Right cardiac atrium (tissue), 5 donors: ENCODE measurements at regions not wholly inside any gene's neighbourhood (a gene's known extent, or its start where the extent isn't known, plus 50 kb on each side); places are given as distances from the start of the nearest gene placed in this dataset.
A peak's percentile ranks its signal among the peaks of the same experiment; 100 is the strongest.

Source experiments
- ATAC-seq, 2 donors: fragments of 200-7000 bp; cut with Tn5 transposase; one replicate each; pipeline versions ENCODE4 v1.8.0 to v1.9.1; 2020; ENCODE audit warnings: moderate library complexity in 2 of 2, mild to moderate bottlenecking in 1 of 2
- DNase-seq, 3 donors: peaks; one replicate each; pipeline ENCODE4 v3.0.0-alpha.2; 2020
- H3K27ac ChIP-seq: one replicate; pipeline ENCODE4 v1.5.1; 2013; ENCODE audit warnings: mild to moderate bottlenecking, low read length, control low read depth, moderate library complexity
- H3K27me3 ChIP-seq: one replicate; pipeline ENCODE4 v1.6.1; 2013; ENCODE audit not compliant: control insufficient read depth, insufficient read depth
- H3K4me1 ChIP-seq: one replicate; pipeline ENCODE4 v1.6.1; 2013; ENCODE audit warnings: low read length; ENCODE audit not compliant: control insufficient read depth, insufficient read depth
- H3K4me3 ChIP-seq: one replicate; pipeline ENCODE4 v1.5.1; 2013; ENCODE audit warnings: low read length, control low read depth
- H3K9me3 ChIP-seq: one replicate; pipeline ENCODE4 v1.6.1; 2013; ENCODE audit warnings: low read length; ENCODE audit not compliant: control insufficient read depth
- WGBS: extraction: QIAGEN DNeasy Blood & Tissue Kit; methylation state at CpG from one replicate; pipeline ENCODE4 v1.1.7; 2013; 5-methylcytosine and 5-hydroxymethylcytosine counted together
- intact Hi-C, 4 donors: fragments of 100-400 bp; cut with DNase I; formaldehyde crosslinking; loops; one replicate each; pipeline versions ENCODE4 v1.11.0 to v1.14.0; 2022 to 2023
- donor health status: healthy with polysubstance abuse.
- donor health status: DM: no; HTN: yes; CAD: no.
- donor health status: DM: no; HTN: no; CAD: no.
- donor health status: DM: no; HTN: yes; CAD: no; lungs with severe emphysema.
- donor health status: DM: yes; HTN: yes; CAD: no.

DNA sequence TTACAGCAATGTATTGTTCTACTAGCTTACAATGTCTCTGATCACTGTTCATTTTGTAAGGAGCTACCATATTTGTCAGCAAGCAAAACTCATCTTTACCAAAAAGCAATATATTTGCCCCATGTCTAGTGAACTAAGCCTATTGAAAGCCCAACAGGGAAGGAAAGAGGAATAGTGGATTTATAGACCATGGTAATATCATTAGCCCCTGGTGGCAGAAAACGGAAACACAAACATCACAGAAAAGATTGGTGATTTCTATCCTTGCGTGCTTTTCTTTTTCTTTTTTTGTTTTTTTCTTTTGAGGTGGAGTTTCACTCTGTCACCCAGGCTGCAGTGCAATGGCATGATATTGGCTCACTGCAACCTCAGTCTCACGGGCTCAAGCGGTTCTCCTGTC is 1562.4 kb upstream of the TMEM132C start:
- Histone ChIP-seq H3K27ac (no peak overlapping the region), H3K4me1 (peaks cover 1% of the 10 kb centered on the region), H3K9me3 (no peaks in the 10 kb centered on the region), H3K4me3 (no peak overlapping the region), H3K27me3 (no peaks in the 10 kb centered on the region)
- 66% methylated on average over 4 of the region's 4 CpGs for WGBS
- intact Hi-C loops, result no loop called here
- ATAC-seq, result no peak
- DNase-seq, result no peak

DNA sequence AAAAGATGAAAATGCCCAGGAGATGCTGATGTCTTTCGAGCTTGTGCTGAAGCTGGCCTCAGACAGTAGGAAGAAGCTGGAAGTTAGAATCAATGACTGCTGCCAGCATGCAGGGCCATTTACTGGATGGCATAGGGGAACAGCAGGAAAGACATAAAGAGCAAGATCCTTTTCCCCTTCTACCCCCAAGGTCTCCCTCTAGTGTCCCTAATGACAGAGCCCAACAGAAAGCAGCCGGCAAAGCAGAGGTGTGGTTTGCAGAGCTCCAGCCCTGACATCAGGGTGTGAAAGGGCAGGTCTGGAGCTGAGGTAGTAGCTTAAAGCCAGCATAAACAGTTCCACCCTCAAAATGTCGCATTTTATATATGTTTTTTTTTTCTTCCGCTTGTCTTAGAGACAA is 1560.7 kb upstream of the TMEM132C start:
- intact Hi-C loops, result no loop called here
- H3K27me3 ChIP-seq, result no peaks in the 10 kb centered on the region
- H3K9me3 ChIP-seq, result no peaks in the 10 kb centered on the region
- no peak for ATAC-seq
- DNase-seq, result no peak
- no peak overlapping the region for H3K27ac ChIP-seq
- no peak overlapping the region for H3K4me3 ChIP-seq
- peaks cover 1% of the 10 kb centered on the region for H3K4me1 ChIP-seq
- WGBS, result 23% methylated on average over 4 of the region's 4 CpGs

DNA sequence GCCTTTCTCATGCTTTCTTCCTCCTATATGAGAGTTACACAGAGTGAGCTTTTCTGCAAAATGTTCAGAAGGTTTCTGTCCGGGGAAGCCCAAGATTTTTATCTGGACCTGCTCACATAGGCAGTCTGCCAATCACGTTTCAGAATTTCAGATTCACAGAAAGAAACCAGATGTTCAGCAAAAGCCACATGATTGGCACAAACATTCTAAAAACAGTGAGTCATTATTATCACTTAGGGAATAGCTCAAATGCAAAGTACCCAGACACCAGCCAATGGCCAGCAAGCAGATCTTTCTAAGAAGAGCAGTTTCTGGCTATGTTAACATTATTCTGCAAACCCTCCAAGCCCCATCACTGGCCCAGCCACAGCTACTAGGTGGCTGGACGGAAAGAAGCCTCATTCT is 1558.5 kb upstream of the TMEM132C start:
- H3K27ac ChIP-seq, result no peak overlapping the region
- no peak overlapping the region for H3K4me3 ChIP-seq
- DNase-seq (no peak), ATAC-seq (no peak)
- no peaks in the 10 kb centered on the region for H3K27me3 ChIP-seq
- intact Hi-C loops, result no loop called here
- H3K4me1 ChIP-seq, result peaks cover 1% of the 10 kb centered on the region
- WGBS, result 23% methylated on average over 3 of the region's 3 CpGs
- H3K9me3 ChIP-seq, result no peaks in the 10 kb centered on the region

DNA sequence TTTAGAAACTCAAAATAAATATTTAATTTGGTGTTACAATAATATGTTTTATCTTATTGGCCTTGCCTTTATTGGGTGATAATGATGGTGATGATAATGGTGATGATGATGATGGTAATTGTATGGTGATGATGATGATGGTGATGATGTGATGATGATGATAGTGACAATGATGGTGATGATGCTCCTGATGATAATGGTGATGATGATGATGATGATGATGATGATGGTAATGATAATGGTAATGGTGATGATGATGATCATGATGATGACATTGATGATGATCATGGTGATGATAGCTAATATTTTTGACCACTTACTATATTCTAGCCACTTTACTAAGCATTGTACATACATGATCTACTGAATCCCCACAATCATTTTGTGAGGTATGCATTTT is 1548.6 kb upstream of the TMEM132C start:
- H3K4me1 ChIP-seq, result peaks cover 2% of the 10 kb centered on the region
- DNase-seq (no peak), ATAC-seq (no peak)
- intact Hi-C loops, result no loop called here
- no peaks in the 10 kb centered on the region for H3K27me3 ChIP-seq
- no peak overlapping the region for H3K4me3 ChIP-seq
- H3K27ac ChIP-seq, result no peak overlapping the region
- H3K9me3 ChIP-seq, result no peaks in the 10 kb centered on the region

DNA sequence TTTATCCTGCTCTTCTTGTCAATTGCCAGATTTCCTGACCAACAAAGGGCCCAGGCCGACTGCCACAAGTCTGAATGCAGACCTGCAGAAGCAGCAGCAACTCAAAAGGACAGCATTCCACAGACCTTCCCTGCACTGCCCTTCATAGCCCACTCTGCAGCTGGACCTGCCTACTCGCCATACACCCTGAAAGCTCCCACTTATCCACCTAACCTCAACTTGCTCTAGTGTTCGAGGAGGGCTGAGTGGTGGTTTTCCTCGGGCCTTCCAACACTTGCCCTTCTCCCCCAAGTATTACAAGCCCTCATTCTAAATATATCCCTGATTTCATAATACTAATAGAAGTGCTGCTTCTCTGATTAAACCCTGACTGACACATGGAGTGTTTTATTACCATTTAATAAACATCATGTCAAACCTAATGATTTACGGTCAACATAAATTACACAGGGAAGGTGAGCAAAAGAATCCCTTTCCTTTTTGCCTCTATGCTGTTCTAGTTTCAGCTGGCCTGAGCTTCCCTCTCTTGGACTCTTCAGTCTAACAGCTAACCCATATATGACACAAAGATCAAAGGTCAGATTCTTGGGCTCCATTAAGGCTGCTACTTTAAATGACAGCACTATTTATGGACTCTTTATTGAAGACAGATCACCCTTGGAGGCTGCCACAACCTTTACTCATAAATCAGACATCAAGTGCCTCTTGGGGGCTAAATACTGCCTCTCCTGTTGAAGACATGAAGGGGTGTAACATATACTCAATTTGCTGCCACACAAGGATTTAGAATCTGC is 1546.9 kb upstream of the TMEM132C start:
- no peak overlapping the region for H3K4me3 ChIP-seq
- peaks cover 2% of the 10 kb centered on the region for H3K4me1 ChIP-seq
- H3K9me3 ChIP-seq, result no peaks in the 10 kb centered on the region
- H3K27ac ChIP-seq, result no peak overlapping the region
- intact Hi-C loops, result no loop called here
- no peak for DNase-seq
- 51% methylated on average over 5 of the region's 5 CpGs for WGBS
- no peaks in the 10 kb centered on the region for H3K27me3 ChIP-seq
- ATAC-seq, result peak in 1 of 2 donors; percentile 46

DNA sequence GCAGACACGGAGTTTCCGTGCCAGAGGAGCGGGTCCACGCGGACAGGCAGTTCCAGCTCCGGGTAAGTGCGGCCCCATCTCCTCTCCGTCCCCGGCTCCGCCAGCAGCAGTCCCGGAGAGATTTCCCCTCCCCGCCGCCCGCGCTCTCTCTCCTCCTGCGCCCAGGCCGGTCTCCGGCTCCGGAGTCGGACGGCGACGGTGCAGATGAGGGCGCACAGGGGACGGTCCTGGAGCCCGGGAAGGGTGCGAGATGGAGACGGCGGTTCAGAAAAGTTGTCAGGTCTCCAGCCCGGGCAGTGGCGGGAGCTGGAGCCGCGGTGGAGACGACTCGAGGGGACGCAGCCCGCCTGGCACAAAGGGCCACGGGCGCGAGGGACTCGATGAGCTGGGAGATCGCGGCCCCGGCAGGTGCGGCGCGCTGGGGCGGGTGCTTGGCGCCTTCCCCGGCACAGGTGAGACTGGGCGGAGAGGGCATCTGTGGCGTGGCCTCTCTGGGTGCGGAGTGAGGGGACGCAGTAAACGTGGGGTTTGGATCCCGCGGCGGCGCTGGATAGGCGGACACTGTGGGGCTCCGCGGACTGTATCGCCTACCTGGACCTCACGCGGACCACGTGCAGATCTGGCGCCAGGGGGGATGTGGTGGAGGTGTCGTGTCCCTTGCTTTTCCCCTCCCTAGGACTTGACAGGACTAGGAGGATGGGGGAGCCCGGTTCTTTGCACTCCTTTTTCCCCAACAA is 1540.3 kb upstream of the TMEM132C start:
- Histone ChIP-seq H3K4me1 (no peaks in the 10 kb centered on the region), H3K27me3 (no peaks in the 10 kb centered on the region), H3K4me3 (no peak overlapping the region), H3K27ac (no peak overlapping the region), H3K9me3 (no peaks in the 10 kb centered on the region)
- DNase-seq (no peak), ATAC-seq (no peak)
- intact Hi-C loops, result no loop called here
- 2% methylated on average over 69 of the region's 69 CpGs for WGBS

DNA sequence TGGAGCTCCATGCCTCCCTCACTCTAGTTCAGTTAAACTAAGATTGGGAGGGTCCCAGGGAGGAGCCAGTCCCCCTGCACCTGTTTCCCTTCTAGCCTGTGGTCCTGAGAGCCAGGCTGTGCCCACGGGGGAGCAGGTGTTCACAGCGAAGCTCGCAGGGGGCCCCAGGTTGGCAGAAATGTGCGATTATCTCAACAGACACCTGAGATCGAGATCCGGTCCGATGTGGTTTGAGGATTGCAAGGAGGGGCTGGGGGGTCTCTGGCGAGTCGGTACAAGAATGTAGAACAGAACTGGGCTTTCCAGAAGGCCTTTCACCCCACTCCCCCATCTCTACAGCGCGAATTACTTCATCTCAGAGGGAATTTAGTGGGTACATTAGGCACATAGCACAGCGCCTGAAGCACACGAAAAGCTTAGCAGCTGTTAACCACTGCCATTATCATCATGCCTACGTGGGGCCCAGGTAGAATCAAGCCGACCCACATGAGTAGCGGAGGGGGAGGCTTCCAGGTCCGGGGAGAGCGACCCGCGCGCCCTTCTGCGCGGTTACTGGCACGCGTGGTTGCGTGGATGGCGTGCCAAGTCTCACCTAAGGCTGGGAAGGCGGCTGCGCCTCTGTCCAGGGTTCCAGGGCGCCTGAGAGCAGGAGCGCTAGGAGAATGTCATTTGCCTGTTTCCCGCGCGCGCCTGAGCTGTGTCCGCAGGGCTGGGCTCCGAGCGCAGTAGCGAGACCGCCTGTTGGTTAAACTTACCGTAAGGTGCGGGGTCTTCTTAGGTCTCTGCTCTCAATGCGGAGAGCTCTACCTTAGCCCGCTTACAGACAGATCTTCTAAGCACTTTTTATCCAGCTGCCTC is 1539.5 kb upstream of the TMEM132C start:
- H3K4me3 ChIP-seq, result no peak overlapping the region
- no peak for DNase-seq
- 5% methylated on average over 44 of the region's 44 CpGs for WGBS
- H3K9me3 ChIP-seq, result no peaks in the 10 kb centered on the region
- H3K4me1 ChIP-seq, result no peaks in the 10 kb centered on the region
- no peaks in the 10 kb centered on the region for H3K27me3 ChIP-seq
- H3K27ac ChIP-seq, result no peak overlapping the region
- no peak for ATAC-seq
- intact Hi-C loops, result no loop called here

DNA sequence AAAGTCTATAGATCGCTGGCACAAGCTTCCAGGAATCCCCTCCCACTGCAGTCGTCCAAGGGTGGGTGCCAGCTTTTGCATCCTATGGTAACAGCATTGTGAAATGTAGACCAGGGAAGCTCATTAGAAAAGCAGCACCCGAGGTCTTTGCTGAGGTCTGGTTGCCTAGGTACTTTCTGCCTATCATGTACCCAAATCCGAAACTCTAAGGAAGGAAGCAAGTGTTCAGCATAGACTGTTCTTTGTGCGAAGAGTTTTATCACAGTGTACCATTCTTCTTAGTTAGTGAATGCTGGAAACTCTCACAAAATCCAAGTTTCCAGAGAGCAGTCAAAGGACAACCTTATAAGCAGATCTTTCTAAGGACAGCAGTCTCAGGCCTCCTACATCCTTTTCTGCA is 1532.7 kb upstream of the TMEM132C start:
- 55% methylated on average over 5 of the region's 5 CpGs for WGBS
- intact Hi-C loops, result no loop called here
- no peak for ATAC-seq

DNA sequence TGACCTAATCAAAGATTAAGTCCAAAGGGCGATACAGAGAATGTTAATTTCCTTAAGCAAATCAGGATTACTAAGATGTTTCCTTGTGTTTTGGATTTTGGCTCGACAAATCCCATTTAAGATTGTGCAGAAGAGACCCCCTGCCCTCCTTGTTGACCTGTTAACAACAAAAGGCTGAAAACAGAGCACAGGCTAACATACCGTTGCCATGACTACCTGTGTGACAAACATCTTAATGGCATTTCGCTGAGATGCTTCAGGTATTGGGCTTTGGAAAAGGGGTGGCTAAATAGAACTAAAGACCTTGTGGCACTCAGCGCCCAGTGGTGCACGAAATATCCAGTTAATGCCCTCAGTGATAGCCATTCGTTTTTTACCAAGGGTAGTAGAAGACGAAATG is 1532.3 kb upstream of the TMEM132C start:
- no peaks in the 10 kb centered on the region for H3K4me1 ChIP-seq
- 74% methylated on average over 8 of the region's 8 CpGs for WGBS
- no peaks in the 10 kb centered on the region for H3K9me3 ChIP-seq
- ATAC-seq, result no peak
- no peak for DNase-seq
- no peak overlapping the region for H3K27ac ChIP-seq
- H3K4me3 ChIP-seq, result no peak overlapping the region
- intact Hi-C loops, result no loop called here
- no peaks in the 10 kb centered on the region for H3K27me3 ChIP-seq

More for the DNA sequence above, 1532.7 kb upstream of the TMEM132C start:
- Histone ChIP-seq H3K27me3 (no peaks in the 10 kb centered on the region), H3K9me3 (no peaks in the 10 kb centered on the region), H3K4me1 (no peaks in the 10 kb centered on the region), H3K27ac (no peak overlapping the region), H3K4me3 (no peak overlapping the region)
- no peak for DNase-seq

DNA sequence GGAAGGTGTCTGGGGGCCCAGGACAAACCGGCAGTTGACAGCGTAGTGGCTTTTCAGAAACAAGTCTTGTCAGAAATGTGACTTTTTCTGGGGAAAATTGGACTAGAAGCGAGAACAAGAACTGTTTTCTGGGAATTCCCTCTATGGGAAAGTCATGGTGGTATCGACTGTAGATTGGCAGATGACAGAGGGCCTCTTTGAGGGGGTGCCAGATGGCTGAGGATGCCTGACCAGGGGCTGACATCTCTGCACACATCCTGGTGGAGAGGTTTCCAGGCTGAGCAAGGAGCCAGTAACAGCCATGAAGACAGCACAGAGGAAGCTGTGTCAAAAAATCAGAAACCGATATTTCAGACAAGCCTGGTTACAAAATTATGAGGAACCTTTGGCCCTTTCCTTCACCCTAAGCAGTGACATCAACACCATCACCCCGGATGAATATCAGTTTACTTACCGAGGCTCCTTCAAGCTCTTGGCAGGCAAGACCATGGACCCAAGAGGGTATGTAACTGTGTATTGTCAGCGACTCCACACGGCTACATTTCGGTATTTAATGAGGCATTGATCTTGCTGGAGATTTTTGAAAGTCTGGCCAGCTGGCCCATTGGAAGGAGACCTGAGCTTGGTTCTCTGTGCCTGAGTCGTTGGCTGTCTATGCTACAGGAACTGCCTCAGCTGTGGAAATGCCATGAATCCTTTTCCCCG is 1525.3 kb upstream of the TMEM132C start:
- 73% methylated on average over 12 of the region's 12 CpGs for WGBS
- H3K4me1 ChIP-seq, result no peaks in the 10 kb centered on the region
- H3K27ac ChIP-seq, result no peak overlapping the region
- H3K27me3 ChIP-seq, result no peaks in the 10 kb centered on the region
- no peak for DNase-seq
- no peak overlapping the region for H3K4me3 ChIP-seq
- intact Hi-C loops, result no loop called here
- no peaks in the 10 kb centered on the region for H3K9me3 ChIP-seq
- ATAC-seq, result no peak
